ENCODE measurements at regions not wholly inside any gene's neighbourhood (a gene's known extent, or its start where the extent isn't known, plus 50 kb on each side); places are given as distances from the start of the nearest gene placed in this dataset.

DNA sequence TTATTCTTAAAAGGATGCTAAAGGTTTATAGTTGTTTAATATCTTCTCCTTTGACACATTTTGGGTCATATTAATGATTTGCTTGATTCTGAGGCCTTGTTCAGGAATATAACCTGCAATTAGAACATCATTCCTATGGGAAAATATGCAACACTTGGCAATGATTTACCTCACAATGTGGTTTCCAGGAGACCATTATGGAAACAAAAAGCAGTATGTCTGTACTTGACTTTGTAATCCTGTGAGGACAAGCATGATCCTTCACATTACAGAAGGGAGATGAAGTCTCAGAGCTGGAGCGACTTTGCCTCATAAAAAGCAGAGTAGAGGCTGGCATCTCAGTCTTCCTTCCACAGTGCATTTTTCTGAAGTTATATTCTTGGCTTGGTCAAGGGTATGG is 57.0 kb upstream of the CDCA7L start:
- no peak for DNase-seq

- DNase-seq: peak; percentile 63
These were observed 55.8 kb upstream of the CDCA7L start for GRCh38 chr7:22001345-22002004.

DNA sequence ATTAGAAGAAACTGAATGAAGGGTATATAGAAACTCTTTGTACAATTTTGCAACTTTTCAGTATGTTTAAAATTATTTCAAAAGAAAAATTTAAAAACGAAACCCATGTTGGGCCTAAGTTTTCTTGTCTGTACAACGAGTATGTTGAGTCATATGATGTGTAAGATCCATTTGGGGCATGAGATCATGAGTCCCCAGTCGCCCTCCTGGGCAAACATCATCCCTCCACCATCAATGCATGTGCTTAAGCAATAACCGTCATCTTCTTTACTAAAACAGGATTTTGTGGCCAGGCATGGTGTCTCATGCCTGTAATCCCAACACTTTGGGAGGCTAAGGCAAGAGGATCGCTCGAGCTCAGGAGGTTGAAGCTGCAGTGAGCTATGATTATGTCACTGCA is 54.2 kb upstream of the CDCA7L start:
- no peak for DNase-seq

DNA sequence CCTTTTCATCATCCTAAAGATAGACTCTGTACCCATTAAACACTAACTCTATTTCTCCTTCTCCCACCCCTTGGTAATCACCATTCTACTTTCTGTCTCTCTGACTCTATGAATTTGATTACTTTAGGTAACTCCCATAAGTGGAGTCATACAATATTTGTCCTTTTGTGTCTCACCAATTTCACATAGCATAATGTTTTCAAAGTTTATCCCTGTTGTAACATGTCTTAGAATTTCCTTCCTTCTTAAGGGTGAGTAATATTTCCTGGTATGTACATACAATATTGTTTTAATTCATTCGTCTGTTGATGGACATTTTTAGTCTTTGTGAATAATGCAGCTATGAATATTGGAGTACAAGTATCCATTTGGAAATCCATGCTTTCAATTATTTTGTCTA is 50.9 kb upstream of the CDCA7L start:
- DNase-seq: no peak
